Stimulated activated CD8-positive, alpha-beta memory T cell treated with anti-CD3 and anti-CD28 coated beads, Interleukin-12 subunit alpha, Interleukin-12 subunit beta, amount 100 ng/mL, for 4 hours (primary cell): ENCODE measurements at regions not wholly inside any gene's neighbourhood (a gene's known extent, or its start where the extent isn't known, plus 50 kb on each side); places are given as distances from the start of the nearest gene placed in this dataset.
"Not testable (repeated sequence)": the region's sequence is repeated elsewhere in the genome, so short reads cannot be mapped to it uniquely, and the experiment has no call there.

ENCODE experiments used
- DNase-seq: peaks from one replicate; pipeline ENCODE4 v3.0.0-alpha.2; 2020; ENCODE audit warnings: low read depth

DNA sequence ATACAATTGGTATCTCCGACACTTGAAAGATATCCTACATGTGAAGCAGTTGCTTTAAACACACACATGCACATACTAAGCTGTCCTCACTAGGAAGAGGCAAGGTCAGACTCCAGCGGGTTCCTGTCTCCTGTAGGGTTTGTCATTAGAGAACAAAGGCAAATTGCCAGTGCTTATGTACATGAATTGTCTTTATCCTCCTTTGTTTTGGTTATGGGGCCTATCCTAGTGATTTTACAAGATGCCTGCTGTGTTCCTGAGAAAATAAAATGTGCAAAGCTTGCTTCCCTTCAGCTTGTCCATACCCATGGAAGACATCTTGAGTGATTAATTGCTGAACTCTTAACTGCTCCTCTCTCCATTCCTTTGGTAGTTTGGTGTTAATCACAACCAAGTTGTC lies 86.7 kb upstream of the SLC39A10 start:
- DNase-seq = no peak

DNA sequence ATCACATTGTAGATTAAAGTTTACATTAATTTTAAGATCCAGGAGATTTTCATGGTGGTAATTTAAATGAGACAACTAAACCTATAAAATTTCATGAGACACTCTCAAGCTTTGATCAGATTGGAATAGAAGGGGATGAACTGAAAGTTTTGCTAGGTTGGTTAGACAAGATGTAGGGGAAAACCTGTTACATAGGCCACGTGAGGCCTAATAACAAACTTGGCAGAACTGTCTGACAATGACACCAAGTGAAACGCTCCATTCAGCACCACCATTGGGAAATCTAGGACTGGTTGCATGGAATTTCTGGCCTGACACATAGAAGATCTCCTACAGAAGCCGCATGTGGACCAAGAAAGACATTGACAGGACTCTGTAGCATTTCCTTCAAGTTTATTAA lies 87.8 kb upstream of the SLC39A10 start:
- DNase-seq = no peak

DNA sequence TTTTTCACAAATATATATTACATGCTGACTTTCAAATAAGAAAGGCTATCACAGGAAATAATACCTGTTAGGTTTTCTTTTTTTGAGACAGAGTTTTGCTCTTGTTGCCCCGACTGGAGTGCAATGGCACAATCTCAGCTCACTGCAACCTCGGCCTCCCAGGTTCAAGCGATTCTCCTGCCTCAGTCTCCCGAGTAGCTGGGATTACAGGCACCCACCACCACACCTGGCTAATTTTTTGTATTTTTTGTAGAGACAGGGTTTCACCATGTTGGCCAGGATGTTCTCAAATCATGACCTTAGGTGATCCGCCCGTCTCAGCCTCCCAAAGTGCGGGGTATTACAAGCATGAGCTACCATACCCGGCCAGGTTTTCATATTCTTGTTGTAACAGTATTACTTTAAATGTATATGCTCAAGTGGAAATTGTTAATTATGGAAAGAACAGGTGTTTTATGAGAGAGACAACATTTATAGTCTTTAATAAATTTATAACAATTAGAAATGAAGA lies 92.3 kb upstream of the SLC39A10 start:
- DNase-seq = not testable (repeated sequence)

DNA sequence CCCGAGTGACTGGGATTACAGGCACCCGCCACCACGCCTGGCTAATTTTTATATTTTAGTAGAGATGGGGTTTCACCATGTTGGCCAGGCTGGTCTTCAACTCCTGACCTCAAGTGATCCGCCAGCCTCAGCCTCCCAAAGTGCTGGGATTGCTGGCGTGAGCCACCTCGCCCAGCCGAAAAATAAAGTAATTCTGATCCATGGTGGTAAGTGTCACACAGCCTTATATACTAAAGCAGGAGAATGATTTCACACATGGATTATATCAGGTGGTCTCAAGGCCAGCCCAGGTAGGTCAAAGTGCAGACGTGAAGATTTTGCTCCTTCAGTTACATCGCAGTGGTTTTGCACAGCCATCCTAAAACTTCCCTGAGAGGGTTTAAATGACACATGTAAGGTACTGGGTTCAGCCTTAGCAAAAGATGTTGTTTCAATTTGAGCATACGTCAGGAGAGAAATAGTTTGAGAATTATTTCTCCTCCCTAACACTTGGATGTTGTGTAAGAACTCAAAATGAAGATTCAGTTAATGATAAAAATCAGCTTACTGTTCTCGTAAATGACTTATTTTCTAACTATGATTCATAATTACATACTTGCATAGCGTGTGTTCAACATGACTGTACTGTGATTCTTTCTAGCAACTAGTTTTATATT lies 93.0 kb upstream of the SLC39A10 start:
- no peak for DNase-seq

DNA sequence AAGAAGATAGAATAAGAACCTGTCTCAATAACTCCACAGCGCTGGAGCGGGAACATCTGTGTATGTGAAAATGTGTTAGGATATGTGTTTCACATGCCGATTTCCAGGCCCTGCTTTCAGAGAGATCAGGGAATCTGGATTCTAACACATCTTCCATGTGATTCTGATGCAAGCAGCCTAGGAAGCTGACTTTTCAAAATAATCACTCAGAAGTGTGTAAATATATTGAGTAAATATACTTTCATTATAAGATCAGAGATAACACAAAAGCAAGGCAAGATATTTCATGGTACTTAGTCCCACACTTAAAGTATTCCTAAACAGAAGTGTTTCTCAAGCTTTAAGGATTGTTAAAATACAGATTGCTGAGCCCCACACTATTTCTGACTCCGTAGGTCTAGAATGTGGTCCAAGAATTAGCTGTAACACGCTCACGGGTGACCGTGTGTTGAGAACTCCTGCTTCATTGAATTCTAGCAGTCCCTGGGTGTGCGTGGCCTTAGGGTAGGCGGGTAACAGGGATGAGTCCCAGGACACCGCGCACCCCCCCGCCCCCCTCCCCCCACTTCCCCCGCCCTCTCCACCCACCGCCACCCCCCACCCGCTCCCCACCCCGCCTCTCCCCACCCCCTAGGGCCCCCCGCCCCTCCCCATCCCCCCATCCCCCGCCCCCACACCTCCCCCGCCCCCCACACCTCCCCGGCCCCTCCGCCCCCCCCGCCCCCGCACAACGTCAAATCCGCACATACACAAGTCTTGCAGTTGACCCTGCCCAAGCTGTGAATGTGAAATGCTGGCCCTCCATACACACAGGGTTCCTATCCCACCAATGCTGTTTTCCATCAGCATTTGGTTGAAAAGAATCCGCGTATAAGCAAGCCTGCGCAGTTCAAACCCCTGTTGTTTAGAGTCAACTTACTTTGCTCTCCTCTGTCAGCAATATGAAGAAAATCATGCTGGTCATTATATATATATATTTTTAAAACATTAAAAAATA lies 94.2 kb upstream of the SLC39A10 start:
- DNase-seq = no peak

DNA sequence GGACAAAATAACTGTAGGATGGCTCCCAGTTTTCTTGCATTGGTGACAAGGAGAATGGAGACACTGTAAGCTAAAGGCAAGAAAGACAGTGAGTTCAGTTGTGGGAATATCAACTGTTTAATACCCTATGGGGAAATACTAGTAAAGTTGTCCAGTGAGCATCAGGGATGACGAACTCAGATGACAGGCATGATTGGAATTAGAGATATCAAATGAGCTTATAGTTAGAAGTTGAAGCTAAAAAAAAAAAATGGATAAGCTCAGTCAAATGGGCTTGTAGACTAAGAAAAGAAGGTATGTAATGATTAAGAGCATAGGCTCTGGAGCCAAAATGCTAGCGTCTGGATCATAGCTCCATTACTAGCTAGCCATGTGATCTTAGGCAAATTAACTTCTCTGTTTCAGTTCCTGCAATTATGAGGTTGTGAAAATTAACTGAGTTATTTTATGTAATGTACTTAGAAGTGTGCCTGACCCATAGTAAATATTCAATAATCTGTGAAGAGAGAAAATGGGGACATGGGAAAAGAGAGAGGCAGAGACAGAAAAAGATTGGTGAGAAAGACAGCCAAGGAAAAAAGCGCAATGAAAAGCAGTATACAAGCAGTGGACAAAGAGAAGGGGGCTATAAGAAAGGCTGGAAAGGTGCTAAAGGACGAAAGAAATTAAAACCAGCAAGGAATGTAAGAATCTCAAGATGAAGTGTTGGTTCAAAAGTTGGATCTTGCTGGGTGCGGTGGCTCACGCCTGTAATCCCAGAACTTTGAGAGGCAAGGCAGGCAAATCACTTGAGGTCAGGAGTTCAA lies 95.7 kb upstream of the SLC39A10 start:
- DNase-seq = no peak

DNA sequence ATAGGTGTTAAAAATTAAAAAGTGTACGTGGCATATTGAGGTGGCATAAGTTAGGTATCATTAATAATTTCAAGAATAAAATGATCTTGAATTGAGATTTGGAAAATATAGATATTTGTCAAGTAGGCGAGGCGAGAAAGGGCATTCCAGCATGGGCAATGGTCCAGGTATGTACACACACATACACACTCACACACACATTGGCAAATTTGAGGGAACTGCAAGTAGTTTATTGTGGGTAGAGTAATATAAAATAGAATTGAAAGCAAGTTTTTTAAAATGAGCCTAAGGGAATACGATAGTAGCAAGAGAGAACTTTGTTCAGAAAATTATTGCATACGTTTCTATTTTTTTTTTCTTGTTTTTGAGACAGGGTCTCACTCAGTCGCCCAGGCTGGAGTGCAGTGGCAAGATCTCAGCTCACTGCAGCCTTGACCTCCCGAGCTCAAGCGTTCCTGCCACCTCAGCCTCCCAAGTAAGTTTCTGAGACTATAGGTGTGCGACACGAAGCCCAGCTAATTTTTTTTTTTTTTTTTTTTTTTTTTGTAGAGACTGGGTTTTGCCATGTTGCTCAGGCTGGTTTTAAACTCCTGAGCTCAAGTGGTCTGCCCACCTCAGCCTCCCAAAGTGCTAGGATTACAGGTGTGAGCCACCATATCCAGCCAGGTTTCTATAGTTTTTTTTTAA lies 96.7 kb upstream of the SLC39A10 start:
- no peak for DNase-seq

DNA sequence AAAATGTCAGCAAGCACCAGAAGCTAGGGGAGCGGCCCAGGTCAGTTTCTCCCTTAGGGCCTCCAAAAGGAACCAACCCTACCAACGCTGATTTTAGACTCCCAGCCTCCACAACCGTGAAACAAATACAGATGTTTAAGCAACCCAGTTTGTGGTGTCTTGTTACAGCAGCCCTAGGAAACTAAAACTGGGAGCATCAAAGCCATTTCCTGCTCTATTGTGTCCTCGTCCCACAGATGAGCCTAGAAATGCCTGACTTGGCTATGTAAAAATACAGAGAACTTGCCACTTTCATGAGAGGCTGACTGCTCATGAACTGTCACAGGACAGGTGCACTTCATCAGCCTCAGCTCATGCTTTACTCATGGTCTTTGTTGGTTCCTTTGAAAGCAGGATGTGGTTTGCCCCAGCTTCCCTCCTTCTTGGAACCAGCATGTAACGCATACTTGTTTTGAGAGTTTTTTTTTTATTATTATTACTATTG lies 97.6 kb upstream of the SLC39A10 start:
- DNase-seq = peak; percentile 30

DNA sequence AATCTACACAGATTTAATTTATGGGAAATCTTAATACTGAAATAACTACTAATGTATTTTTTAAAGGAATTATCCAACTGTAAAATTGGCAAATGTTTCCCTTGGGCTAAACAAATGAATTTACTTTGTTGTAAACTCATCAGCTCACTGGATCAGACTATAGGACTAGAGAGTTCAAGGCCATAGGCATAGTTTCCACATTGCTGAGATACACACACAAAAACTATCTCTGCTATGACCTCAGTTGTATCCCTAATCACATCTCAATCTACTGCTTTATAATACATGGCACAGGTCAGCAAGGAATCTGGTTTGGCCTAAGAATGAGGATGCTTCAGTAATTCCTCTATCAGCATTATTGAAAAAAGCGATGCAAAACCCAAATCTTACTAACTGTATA lies 101.1 kb upstream of the SLC39A10 start:
- no peak for DNase-seq

DNA sequence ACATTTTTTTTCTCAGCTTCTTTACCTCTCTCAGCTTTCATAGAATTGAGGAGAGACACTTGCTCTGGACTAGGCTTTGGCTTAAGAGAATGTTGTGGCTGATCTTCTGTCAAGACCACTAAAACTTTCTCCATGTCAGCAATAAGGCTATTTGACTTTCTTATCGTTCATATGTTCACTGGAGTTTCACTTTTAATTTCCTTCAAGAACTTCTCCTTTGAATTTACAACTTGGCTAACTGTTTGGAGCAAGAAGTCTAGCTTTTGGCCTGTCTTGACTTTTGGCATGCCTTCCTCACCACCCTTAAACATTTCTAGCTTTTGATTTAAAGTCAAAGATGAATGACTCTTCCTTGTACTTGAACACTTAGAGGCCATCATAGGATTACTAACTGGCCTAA lies 104.4 kb upstream of the SLC39A10 start:
- DNase-seq = no peak

DNA sequence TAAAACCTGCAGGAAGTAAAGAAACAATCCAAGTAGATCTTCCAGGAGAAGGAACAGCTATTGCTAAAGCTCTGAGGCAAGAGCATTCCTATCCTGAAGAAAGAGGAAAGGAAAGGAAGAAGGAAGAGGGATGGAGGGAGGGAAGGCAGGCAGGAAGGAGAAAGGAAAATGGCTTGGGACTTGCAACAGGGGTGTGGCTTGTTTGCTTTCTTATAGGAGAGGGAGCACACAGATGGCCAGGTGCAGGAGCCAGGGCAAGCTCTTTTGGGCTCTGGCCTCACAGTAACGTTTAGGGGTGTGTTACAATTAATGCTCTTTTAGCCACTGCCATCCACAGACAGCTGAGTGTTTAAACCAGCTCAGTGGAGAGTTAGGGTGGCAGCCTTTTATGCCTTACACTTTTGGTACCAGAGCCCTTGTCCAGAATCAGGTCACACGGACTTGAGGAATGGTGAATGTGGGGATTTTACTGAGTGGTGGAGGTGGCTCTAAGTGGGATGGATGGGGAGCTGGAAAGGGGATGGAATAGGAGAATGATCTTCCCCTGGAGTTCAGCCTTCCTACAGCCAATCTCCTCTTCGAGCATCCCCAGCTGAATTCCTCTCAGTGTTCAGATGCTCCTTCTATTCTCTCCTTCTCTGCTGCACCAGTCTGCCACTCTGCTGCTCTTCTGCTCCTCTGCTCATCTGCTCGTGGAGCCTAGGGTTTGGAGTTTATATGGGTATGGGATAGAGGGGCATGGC lies 108.7 kb upstream of the SLC39A10 start:
- DNase-seq = no peak

DNA sequence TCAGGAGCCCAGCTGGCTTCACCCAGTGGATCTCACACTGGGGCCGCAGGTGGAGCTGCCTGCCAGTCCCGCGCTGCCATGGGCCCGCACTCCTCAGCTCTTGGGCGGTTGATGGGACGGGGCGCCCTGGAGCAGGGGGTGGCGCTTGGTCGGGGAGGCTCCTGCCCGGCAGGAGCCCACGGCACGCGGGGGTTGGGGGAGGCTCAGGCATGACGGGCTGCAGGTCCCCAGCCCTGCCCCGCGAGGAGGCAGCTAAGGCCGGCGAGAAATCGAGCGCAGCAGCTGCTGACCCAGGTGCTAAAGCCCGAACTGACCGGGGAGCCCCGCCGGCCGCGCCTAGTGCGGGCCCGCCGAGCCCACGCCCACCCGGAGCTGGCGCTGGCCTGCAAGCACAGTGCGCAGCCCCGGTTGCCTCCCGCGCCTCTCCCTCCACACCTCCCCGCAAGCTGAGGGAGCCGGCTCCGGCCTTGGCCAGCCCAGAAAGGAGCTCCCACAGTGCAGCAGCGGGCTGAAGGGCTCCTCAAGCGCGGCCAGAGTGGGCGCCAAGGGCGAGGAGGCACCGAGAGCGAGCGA lies 109.7 kb upstream of the SLC39A10 start:
- not testable (repeated sequence) for DNase-seq

DNA sequence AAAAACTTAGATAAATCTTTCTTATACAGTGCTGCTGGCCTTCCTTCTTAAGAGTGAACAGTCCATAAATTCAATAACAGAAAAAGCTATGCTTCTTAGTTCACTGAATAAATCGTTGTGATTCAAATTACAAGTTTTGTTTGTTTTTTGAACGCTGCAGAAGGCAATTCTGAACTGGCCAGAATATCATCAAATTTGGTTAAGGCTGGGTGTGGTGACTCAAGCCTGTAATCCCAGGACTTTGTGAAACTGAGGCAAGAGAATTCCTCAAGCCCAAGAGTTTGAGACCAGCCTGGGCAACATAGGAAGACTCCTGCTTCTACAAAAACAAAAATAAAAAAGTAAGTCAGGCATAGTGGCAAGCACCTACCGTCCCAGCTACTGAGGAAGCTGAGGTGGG lies 111.2 kb upstream of the SLC39A10 start:
- no peak for DNase-seq

DNA sequence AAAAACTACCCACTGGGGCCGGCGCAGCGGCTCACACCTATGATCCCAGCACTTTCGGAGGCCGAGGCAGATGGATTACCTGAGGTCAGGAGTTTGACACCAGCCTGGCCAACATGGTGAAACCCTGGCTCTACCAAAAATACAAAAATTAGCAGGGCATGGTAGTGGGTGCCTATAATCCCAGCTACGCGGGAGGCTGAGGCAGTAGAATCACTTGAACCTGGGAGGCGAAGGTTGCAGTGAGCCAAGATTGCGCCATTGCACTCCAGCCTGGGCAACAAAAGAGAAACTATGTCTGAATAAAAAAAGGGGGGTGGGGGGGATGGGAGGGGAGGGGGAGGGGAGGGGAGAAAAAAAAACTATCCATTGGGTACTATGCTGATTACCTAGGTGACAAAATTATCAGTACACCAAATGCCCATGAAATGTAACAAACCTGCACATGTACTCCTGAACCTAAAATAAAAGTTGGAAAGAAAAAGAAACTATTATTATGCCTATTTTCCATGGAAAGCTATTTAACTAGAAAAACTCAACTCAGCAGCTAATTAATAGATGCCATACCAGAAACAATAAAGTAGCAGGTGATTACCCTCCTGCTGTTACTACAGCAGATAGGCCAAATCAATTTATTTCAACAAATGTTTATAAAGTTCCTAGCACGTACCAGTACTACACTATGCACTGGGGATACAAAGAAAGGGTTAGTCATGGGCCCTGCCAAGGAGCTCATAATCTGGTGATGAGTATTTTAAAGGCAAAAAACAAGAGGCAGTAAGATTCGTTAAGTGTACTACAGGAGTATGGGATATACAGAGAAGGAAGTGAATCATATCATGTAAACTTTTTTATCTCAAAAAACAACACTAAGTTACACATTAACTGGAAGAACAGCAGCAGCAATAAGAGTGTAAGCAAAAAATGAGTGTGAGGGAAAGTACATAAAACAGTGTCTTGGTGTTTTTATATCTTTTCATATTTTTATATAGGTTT lies 112.8 kb upstream of the SLC39A10 start:
- DNase-seq = no peak

DNA sequence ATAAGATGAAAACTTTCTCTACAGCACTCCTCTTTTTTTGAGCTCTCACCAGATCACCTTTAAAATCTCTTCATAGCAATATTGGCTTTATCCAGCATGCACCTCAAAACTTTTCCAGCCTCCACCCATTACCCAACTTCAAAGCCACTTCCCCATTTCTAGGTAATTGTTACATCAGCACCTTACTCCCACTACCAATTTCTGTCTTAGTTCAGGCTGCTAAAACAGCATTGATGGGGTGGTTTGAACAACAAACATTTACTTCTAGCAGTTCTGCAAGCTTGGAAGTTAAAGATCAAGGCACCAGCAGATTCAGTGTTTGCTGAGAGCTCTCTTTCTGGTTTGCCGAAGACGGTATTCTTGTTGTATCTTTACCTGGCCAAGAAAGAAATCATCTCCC lies 114.0 kb upstream of the SLC39A10 start:
- no peak for DNase-seq

DNA sequence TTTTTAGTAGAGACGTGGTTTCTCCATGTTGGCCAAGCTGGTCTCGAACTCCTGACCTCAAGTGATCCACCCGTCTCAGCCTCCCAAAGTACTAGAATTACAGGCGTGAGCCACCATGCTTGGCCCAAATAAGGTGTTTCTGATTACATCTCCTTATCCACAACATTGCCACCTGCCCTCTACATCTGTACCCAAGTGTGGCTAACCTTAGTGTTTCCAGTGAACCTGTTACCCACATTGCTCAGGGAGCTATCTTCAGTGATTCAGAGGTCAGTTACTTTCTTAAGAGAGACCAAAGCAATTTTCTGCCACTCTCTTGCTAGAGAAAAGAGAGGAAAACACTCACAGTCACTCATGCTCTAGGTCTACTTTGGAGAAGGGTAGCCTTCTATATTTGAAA lies 115.0 kb upstream of the SLC39A10 start:
- DNase-seq = no peak

DNA sequence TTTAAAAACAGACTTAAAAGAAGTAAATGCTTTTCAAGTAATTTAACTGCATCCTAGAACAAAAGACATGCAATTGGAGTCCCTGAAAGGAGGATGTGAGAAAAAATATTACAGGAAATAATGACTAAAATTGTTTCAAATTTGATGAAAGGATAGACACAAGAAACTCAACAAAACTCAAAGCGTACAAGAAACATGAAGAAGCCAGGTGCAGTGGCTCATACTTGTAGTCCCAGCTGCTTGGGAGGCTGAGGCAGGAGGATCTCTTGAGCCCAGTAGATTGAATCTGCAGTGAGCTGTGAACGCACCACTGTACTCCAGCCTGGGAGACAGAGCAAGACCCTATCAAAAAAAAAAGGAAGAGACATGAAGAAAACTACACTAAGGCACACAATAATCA lies 118.1 kb upstream of the SLC39A10 start:
- DNase-seq = no peak

DNA sequence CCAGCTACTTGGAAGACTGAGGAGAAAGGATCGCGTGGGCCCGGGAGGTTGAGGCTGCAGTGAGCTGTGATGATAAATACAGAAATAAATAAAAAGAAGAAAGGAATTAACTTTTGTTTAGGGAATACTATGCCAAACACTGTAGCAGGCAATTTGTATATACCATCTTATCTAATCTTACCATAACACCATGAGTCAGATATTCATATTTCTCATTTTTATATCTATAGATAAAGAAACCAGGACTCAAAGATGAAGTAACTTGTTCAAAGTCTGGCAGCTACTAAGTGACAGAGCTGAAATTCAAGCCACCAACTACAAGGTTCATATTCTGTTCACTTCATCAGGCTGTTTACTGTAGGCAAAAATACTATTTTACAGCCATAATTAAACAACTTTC lies 119.2 kb upstream of the SLC39A10 start:
- no peak for DNase-seq

DNA sequence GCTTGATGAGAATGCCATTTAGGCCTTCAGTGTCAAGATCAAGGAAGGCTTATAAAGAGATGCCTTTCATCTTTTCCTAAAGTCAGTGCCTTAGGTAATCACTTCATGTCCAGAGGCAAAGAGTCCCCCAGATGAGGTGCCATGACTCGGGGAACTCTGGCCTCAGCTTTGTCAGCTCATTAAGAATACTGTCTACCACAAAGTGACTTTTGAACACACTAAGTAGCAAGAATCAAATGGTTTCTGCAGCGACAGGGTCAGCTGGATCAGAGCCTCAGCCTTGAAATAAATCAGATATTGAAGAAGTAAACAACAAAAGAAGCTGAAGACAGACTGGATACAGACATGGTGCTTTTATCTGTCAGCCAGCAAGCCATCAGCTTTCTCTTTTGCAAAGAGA lies 120.1 kb upstream of the SLC39A10 start:
- DNase-seq = no peak
